ENCODE measurements at regions not wholly inside any gene's neighbourhood (a gene's known extent, or its start where the extent isn't known, plus 50 kb on each side); places are given as distances from the start of the nearest gene placed in this dataset.
A peak's percentile ranks its signal among the peaks of the same experiment; 100 is the strongest.

DNA sequence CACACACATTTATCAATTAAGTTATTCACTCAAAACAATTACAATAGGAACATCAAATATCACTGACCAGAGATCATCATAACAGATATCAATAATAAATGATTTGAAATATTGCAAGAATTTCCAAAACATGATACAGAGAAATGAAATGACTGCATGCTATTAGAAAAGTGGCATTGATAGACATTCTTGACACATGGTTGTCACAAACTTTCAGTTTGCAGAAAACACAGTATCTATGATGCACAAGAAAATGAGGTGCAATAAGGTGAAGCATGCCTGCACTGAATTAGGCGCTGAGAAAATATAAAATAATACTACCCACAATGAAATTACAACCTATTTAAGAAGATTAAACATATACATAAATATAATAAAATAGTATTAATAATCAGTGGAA is 198.0 kb upstream of the SYT1 start:
- DNase-seq (ENCODE audit: low read depth) = no peak
- H3K4me3 ChIP-seq (ENCODE audit: control insufficient read depth, low read depth, low read length) = no peak overlapping the region
- TF ChIP-seq, protein P1, sequence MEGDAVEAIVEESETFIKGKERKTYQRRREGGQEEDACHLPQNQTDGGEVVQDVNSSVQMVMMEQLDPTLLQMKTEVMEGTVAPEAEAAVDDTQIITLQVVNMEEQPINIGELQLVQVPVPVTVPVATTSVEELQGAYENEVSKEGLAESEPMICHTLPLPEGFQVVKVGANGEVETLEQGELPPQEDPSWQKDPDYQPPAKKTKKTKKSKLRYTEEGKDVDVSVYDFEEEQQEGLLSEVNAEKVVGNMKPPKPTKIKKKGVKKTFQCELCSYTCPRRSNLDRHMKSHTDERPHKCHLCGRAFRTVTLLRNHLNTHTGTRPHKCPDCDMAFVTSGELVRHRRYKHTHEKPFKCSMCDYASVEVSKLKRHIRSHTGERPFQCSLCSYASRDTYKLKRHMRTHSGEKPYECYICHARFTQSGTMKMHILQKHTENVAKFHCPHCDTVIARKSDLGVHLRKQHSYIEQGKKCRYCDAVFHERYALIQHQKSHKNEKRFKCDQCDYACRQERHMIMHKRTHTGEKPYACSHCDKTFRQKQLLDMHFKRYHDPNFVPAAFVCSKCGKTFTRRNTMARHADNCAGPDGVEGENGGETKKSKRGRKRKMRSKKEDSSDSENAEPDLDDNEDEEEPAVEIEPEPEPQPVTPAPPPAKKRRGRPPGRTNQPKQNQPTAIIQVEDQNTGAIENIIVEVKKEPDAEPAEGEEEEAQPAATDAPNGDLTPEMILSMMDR (conservative IDR thresholded peaks at IDR 0.05; ENCODE audit: control insufficient read depth, insufficient read depth, low read depth, low read length) = no peak

DNA sequence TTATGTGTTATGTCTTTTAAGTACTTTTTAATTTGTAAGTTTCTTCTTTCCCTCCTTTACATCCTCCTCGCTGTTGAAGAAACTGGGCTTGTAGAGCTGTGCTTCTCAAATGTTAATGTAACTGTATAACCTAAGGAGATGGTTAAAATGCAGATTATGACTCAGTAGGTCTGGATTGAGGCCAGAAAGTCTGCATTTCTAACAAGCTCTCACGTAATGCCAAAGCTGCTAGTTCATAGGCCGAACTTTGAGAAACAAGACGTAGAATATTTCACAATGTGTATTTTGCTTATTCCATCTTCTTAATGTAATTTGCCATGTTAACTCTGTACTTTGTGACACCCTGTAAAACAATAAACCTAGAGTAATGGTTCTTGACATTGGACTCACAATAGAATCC is 193.3 kb upstream of the SYT1 start:
- DNase-seq (ENCODE audit: low read depth) = peak; percentile 85
- TF ChIP-seq, protein P1 (conservative IDR thresholded peaks at IDR 0.05; ENCODE audit: control insufficient read depth, insufficient read depth, low read depth, low read length) = no peak
- no peak overlapping the region for H3K4me3 ChIP-seq (ENCODE audit: control insufficient read depth, low read depth, low read length)

DNA sequence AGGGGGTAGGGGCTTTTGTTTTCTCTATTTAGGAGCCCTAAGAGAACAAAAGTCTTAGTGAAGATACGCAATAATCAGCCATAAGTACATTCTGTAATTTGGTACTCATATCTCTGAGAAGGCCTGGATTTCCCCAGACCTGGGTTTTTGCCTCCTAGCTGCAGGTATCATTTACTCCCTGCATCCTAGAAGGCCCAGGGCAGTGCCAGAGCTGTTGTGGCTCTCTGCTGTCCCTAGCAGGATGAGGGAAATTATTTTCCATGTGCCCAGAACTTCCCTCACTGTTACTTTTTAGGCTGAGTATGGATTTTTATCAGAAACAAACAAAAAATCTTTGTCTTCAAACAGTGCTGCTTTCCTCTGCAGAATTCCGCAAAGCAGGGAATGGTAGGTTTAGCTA is 192.5 kb upstream of the SYT1 start:
- DNase-seq (ENCODE audit: low read depth) = no peak
- no peak overlapping the region for H3K4me3 ChIP-seq (ENCODE audit: control insufficient read depth, low read depth, low read length)
- TF ChIP-seq, protein P1 (conservative IDR thresholded peaks at IDR 0.05; ENCODE audit: control insufficient read depth, insufficient read depth, low read depth, low read length) = no peak

DNA sequence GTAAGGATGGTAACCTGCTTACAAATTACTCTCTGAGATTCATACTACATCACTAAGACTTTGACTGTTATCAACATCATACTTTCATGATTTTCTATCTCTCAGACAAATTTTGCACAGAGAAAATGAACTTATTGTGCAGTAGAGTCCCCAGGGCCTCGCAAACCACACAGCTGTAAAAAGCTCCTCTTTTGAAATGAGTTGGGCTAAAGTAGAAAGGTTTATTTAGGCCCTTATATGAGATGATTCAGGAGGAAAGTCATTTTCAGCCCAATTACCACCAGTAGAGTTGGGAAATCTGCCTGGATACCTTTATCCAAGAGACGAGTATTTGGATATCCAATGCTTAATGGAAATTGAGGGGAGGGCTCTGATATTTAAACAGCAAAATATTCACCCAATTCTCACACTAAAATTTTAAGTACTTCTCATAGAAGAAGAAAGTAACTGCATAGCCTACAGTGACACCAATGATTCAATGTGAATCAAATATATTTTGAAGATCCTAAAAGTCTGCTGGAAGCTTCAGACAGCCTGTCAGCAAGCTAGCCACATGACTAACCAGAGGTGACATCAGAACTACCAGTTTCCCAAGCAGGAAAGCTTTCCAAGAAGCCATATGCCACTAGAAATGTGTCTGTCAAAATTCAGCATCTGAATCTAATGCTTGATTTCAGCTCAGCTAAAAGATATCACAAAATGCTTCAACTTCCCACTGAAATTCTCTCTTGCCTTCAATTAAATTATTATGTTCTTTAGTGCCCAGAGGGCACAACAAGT is 190.1 kb upstream of the SYT1 start:
- TF ChIP-seq, protein P1 (conservative IDR thresholded peaks at IDR 0.05; ENCODE audit: control insufficient read depth, insufficient read depth, low read depth, low read length) = no peak
- H3K4me3 ChIP-seq (ENCODE audit: control insufficient read depth, low read depth, low read length) = no peak overlapping the region
- DNase-seq (ENCODE audit: low read depth) = peak; percentile 64

DNA sequence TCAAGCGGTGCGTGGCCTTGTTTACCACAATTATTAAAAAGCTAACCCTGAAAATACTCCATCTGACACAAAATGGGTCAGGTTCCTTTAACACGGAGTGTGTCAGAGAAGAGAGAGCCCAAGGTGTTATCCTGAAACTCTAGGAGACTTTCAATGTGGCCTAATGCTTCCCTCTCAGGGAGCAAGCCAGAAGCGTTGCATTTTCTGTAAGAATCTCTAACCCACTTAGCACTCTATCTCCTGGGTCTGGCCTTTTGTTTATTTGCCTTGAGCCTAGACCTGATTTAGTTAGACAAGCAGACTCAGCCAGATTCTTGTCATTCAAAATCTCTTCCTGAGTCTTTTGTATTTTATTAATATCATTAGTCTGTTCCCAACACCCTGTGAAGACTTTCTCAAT is 184.0 kb upstream of the SYT1 start:
- TF ChIP-seq, protein P1 (conservative IDR thresholded peaks at IDR 0.05; ENCODE audit: control insufficient read depth, insufficient read depth, low read depth, low read length) = no peak
- no peak for DNase-seq (ENCODE audit: low read depth)
- no peak overlapping the region for H3K4me3 ChIP-seq (ENCODE audit: control insufficient read depth, low read depth, low read length)

DNA sequence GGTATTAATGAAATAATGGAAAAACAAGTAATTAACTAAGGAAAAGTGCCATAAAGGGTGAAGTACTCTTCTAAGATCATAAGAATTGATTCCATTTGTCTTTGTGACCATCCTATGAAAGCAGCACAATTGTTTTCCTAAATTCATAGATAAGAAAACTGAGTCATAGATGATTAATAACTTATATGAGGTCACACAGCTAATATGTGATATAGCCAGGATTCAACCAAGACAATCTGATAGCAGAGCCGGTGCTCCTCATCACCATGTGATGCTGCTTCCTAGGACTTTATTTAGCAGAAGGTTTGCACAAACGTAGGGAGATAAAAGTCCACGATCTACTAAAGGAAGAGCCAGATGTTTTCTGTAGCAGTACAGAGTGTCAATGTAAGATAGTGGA is 181.5 kb upstream of the SYT1 start:
- TF ChIP-seq, protein P1 (conservative IDR thresholded peaks at IDR 0.05; ENCODE audit: control insufficient read depth, insufficient read depth, low read depth, low read length) = no peak
- DNase-seq (ENCODE audit: low read depth) = no peak
- H3K4me3 ChIP-seq (ENCODE audit: control insufficient read depth, low read depth, low read length) = no peak overlapping the region
